CD14-positive monocyte (primary cell): ENCODE measurements at regions not wholly inside any gene's neighbourhood (a gene's known extent, or its start where the extent isn't known, plus 50 kb on each side); places are given as distances from the start of the nearest gene placed in this dataset.

ENCODE experiments used
- DNase-seq, 3 donors: peaks; one replicate each; pipeline ENCODE4 v3.0.0-alpha.2; 2011 to 2022
- H2AFZ ChIP-seq: 2 replicates; pipeline ENCODE4 v1.6.0; 2012; ENCODE audit warnings: mild to moderate bottlenecking, low read depth, low read length, inconsistent platforms; ENCODE audit not compliant: insufficient read depth, poor library complexity, severe bottlenecking
- H3K27ac ChIP-seq, 2 donors: 1 replicate in 1 of 2; 2 replicates in 1 of 2; pipeline ENCODE4 v1.5.1; 2012 to 2013; ENCODE audit warnings: low read length in 2 of 2, control low read depth in 1 of 2, inconsistent platforms in 1 of 2, low read depth in 1 of 2, mild to moderate bottlenecking in 1 of 2
- H3K27me3 ChIP-seq, 2 donors: one replicate each; pipeline versions ENCODE4 v1.6.0 to v1.6.1; 2011 to 2013; ENCODE audit warnings: low read length in 2 of 2; ENCODE audit not compliant: control insufficient read depth in 2 of 2, insufficient read depth in 2 of 2
- H3K36me3 ChIP-seq, 2 donors: replicated peaks in 1 of 2; 1 replicate in 1 of 2; 2 replicates in 1 of 2; pipeline versions ENCODE4 v1.5.1 to v1.6.1; 2012 to 2013; ENCODE audit warnings: low read length in 2 of 2, control low read depth in 1 of 2, inconsistent platforms in 1 of 2, mild to moderate bottlenecking in 1 of 2; ENCODE audit not compliant: insufficient read depth in 2 of 2, control insufficient read depth in 1 of 2
- H3K4me1 ChIP-seq, 2 donors: 1 replicate in 1 of 2; 2 replicates in 1 of 2; pipeline versions ENCODE4 v1.5.1 to v1.6.1; 2012 to 2013; ENCODE audit warnings: low read length in 2 of 2, control low read depth in 1 of 2, inconsistent platforms in 1 of 2, mild to moderate bottlenecking in 1 of 2, moderate library complexity in 1 of 2; ENCODE audit not compliant: insufficient read depth in 2 of 2, control insufficient read depth in 1 of 2
- H3K4me2 ChIP-seq: replicated peaks from 2 replicates; pipeline ENCODE3; 2012; ENCODE audit warnings: low read length, moderate library complexity, mild to moderate bottlenecking; ENCODE audit not compliant: poor library complexity, severe bottlenecking; ENCODE audit errors: extremely low read depth
- H3K4me3 ChIP-seq, 3 experiments: fragments of 200-600 bp in 1 of 3; sonication (generic) in 1 of 3; replicated peaks in 1 of 3; 1 replicate in 2 of 3; 2 replicates in 1 of 3; pipeline ENCODE4 v1.5.1; 2011 to 2013; ENCODE audit warnings: low read length in 3 of 3, mild to moderate bottlenecking in 3 of 3, control low read depth in 2 of 3, low read depth in 2 of 3, inconsistent platforms in 1 of 3, moderate library complexity in 1 of 3
- H3K79me2 ChIP-seq: 2 replicates; pipeline ENCODE4 v1.6.0; 2012; ENCODE audit warnings: mild to moderate bottlenecking, control low read depth, inconsistent platforms, low read length, moderate library complexity; ENCODE audit not compliant: insufficient read depth
- H3K9ac ChIP-seq: 2 replicates; pipeline ENCODE4 v1.6.0; 2017; ENCODE audit warnings: low read length, mild to moderate bottlenecking; ENCODE audit not compliant: insufficient read depth, poor library complexity, severe bottlenecking
- H3K9me3 ChIP-seq, 2 donors: replicated peaks in 1 of 2; 1 replicate in 1 of 2; 2 replicates in 1 of 2; pipeline versions ENCODE4 v1.5.1 to v1.6.1; 2012 to 2013; ENCODE audit warnings: low read length in 2 of 2, control low read depth in 1 of 2; ENCODE audit not compliant: control insufficient read depth in 1 of 2, insufficient read depth in 1 of 2
- H4K20me1 ChIP-seq: 2 replicates; pipeline ENCODE4 v1.6.0; 2012; ENCODE audit warnings: mild to moderate bottlenecking, low read length, control low read depth, moderate library complexity; ENCODE audit not compliant: insufficient read depth
- H3K27ac Mint-ChIP-seq, 7 donors: one replicate each; pipeline ENCODE4 v1.8.0; 2020; ENCODE audit warnings: mild to moderate bottlenecking in 7 of 7, mixed read lengths in 7 of 7, moderate library complexity in 6 of 7, inconsistent platforms in 2 of 7
- H3K27me3 Mint-ChIP-seq, 3 donors: one replicate each; pipeline ENCODE4 v1.8.0; 2021 to 2022; ENCODE audit warnings: low read depth in 3 of 3, mild to moderate bottlenecking in 3 of 3, mixed read lengths in 3 of 3, moderate library complexity in 3 of 3, inconsistent platforms in 1 of 3
- H3K36me3 Mint-ChIP-seq, 2 donors: one replicate each; pipeline ENCODE4 v1.8.0; 2020; ENCODE audit warnings: mixed read lengths in 2 of 2, inconsistent platforms in 1 of 2, mild to moderate bottlenecking in 1 of 2
- H3K4me1 Mint-ChIP-seq: one replicate; pipeline ENCODE4 v1.8.0; 2020; ENCODE audit warnings: mild to moderate bottlenecking, mixed read lengths
- H3K4me3 Mint-ChIP-seq, 2 donors: one replicate each; pipeline ENCODE4 v1.8.0; 2020; ENCODE audit warnings: mild to moderate bottlenecking in 2 of 2, mixed read lengths in 2 of 2, moderate library complexity in 1 of 2
- H3K9me3 Mint-ChIP-seq, 7 donors: one replicate each; pipeline ENCODE4 v1.8.0; 2020 to 2022; ENCODE audit warnings: mixed read lengths in 7 of 7, mild to moderate bottlenecking in 6 of 7, moderate library complexity in 6 of 7, inconsistent platforms in 2 of 7
- CTCF ChIP-seq: fragments of 200-600 bp; IDR thresholded peaks from one replicate; pipeline ENCODE4 v1.8.0; 2022; ENCODE audit warnings: antibody characterized with exemption, mild to moderate bottlenecking
- WGBS: methylation state at CpG from one replicate; pipeline ENCODE4 v1.1.5; 2013; ENCODE audit warnings: missing lambda C conversion rate; ENCODE audit not compliant: insufficient coverage; 5-methylcytosine and 5-hydroxymethylcytosine counted together
- intact Hi-C, 2 donors: fragments of 100-400 bp; cut with micrococcal nuclease; formaldehyde crosslinking; loops; one replicate each; pipeline versions ENCODE4 v1.15.0 to v1.15.1; 2023

- Histone ChIP-seq H3K9ac (no peak overlapping the region), H3K4me2 (no peak overlapping the region), H4K20me1 (no peaks in the 10 kb centered on the region), H3K79me2 (no peaks in the 10 kb centered on the region), H3K36me3 (no peaks in the 10 kb centered on the region), H3K27me3 (peaks cover 0 to 3% of the 10 kb centered on the region in 2 donors), H3K4me1 (no peaks in the 10 kb centered on the region), H3K9me3 (no peaks in the 10 kb centered on the region), H3K4me3 (no peak overlapping the region), H3K27ac (no peak overlapping the region), H2AFZ (no peak overlapping the region)
- Mint-ChIP-seq H3K9me3 (peaks cover 0 to 5% (median 1%) of the 10 kb centered on the region in 7 donors), H3K4me1 (peaks cover 10% of the 10 kb centered on the region), H3K4me3 (peak overlapping the region in 1 of 2 donors; percentile 12), H3K27ac (no peak overlapping the region), H3K36me3 (no peaks in the 10 kb centered on the region), H3K27me3 (peaks cover 3 to 8% (median 8%) of the 10 kb centered on the region in 3 donors)
- DNase-seq = peak; percentile 40 to 68 (median 55)
- WGBS = 22% methylated on average over 11 of the region's 17 CpGs
- intact Hi-C loops = loop anchor here in 1 of 2 donors (5.0 kb wide), 1 partner anchor 150 kb away; no protein-coding TSS in a partner anchor
- TF ChIP-seq CTCF = peak; percentile 93
Observed at GRCh38 chr7:142632271-142633134, 116.8 kb upstream of the PRSS1 start.

GRCh38 chr7:142629588-142630260 is 119.5 kb upstream of the PRSS1 start:
- no peak for DNase-seq
- no peak overlapping the region for H3K4me3 ChIP-seq
- H3K27me3 Mint-ChIP-seq = peaks cover 2 to 14% (median 14%) of the 10 kb centered on the region in 3 donors
- H3K9me3 Mint-ChIP-seq = peaks cover 0 to 3% (median 0%) of the 10 kb centered on the region in 7 donors
- no peak for TF ChIP-seq CTCF
- no peak overlapping the region for H3K9ac ChIP-seq
- 96% methylated on average over 8 of the region's 15 CpGs for WGBS
- no peaks in the 10 kb centered on the region for H3K36me3 ChIP-seq
- H3K27me3 ChIP-seq = peaks cover 0 to 3% of the 10 kb centered on the region in 2 donors
- H3K4me2 ChIP-seq = no peak overlapping the region
- H3K27ac Mint-ChIP-seq = no peak overlapping the region
- no peaks in the 10 kb centered on the region for H3K9me3 ChIP-seq
- H3K79me2 ChIP-seq = no peaks in the 10 kb centered on the region
- H3K4me1 ChIP-seq = peaks cover 6 to 7% of the 10 kb centered on the region in 2 donors
- no peaks in the 10 kb centered on the region for H4K20me1 ChIP-seq
- no peak overlapping the region for H2AFZ ChIP-seq
- peaks cover 11% of the 10 kb centered on the region for H3K4me1 Mint-ChIP-seq
- intact Hi-C loops = loop anchor here (5.0 kb wide), 2 partner anchors 153 to 183 kb away; no protein-coding TSS in a partner anchor
- H3K4me3 Mint-ChIP-seq = no peak overlapping the region
- no peak overlapping the region for H3K27ac ChIP-seq
- H3K36me3 Mint-ChIP-seq = no peaks in the 10 kb centered on the region
